ENCODE measurements at regions not wholly inside any gene's neighbourhood (a gene's known extent, or its start where the extent isn't known, plus 50 kb on each side); places are given as distances from the start of the nearest gene placed in this dataset.

GRCh38 chr3:17910922-17911321, 168.5 kb upstream of the TBC1D5 start:
- TF ChIP-seq CTCF (IDR thresholded peaks at IDR 0.05) = no peak
- TF ChIP-seq POLR2AphosphoS5 (IDR thresholded peaks at IDR 0.05) = no peak
